Inflammatory macrophage treated with lipopolysaccharide for 1 hour (primary cell): ENCODE measurements at regions not wholly inside any gene's neighbourhood (a gene's known extent, or its start where the extent isn't known, plus 50 kb on each side); places are given as distances from the start of the nearest gene placed in this dataset.
"Not testable (repeated sequence)": the region's sequence is repeated elsewhere in the genome, so short reads cannot be mapped to it uniquely, and the experiment has no call there.

Experiments
- DNase-seq, 2 donors: peaks; one replicate each; pipeline ENCODE4 v3.0.0-alpha.2; 2020 to 2022

GRCh38 chr5:6321078-6321477, 57.3 kb downstream of the MED10 start:
- no peak for DNase-seq

- DNase-seq = no peak
Measured at GRCh38 chr5:6319116-6319515, 59.2 kb downstream of the MED10 start.

GRCh38 chr5:6317116-6317798, 61.1 kb downstream of the MED10 start:
- no peak for DNase-seq

GRCh38 chr5:6315580-6315979, 62.8 kb downstream of the MED10 start:
- no peak for DNase-seq

- no peak for DNase-seq
Measured at GRCh38 chr5:6311568-6312501, 66.5 kb downstream of the MED10 start.

GRCh38 chr5:6309949-6310348, 68.4 kb downstream of the MED10 start:
- DNase-seq = no peak

GRCh38 chr5:6308683-6309082, 69.7 kb downstream of the MED10 start:
- no peak for DNase-seq

- no peak for DNase-seq
Measured at GRCh38 chr5:6307304-6307703, 71.0 kb downstream of the MED10 start.

GRCh38 chr5:6305853-6306252, 72.5 kb downstream of the MED10 start:
- DNase-seq = no peak

GRCh38 chr5:6302684-6303083, 75.7 kb downstream of the MED10 start:
- no peak for DNase-seq

- DNase-seq = no peak
Measured at GRCh38 chr5:6302075-6302474, 76.3 kb downstream of the MED10 start.

GRCh38 chr5:6296524-6296923, 81.8 kb downstream of the MED10 start:
- no peak for DNase-seq

- no peak for DNase-seq
Measured at GRCh38 chr5:6291961-6292360, 86.4 kb downstream of the MED10 start.

- no peak for DNase-seq
Measured at GRCh38 chr5:6289239-6289638, 89.1 kb downstream of the MED10 start.

- DNase-seq = no peak
Measured at GRCh38 chr5:6287176-6287575, 91.2 kb downstream of the MED10 start.

- DNase-seq = no peak
Measured at GRCh38 chr5:6286404-6286803, 91.9 kb downstream of the MED10 start.

GRCh38 chr5:6284491-6284890, 93.9 kb downstream of the MED10 start:
- DNase-seq = not testable (repeated sequence)

- DNase-seq = no peak
Measured at GRCh38 chr5:6282352-6282751, 96.0 kb downstream of the MED10 start.

- no peak for DNase-seq
Measured at GRCh38 chr5:6281818-6282217, 96.5 kb downstream of the MED10 start.

GRCh38 chr5:6280425-6281100, 97.8 kb downstream of the MED10 start:
- no peak for DNase-seq

GRCh38 chr5:6279607-6280006, 98.7 kb downstream of the MED10 start:
- no peak for DNase-seq

- DNase-seq = peak; percentile 8 to 24
Measured at GRCh38 chr5:6274846-6275543, 103.4 kb downstream of the MED10 start.

- DNase-seq = no peak
Measured at GRCh38 chr5:6273749-6274148, 104.6 kb downstream of the MED10 start.
